Stimulated activated CD4-positive, alpha-beta T cell treated with anti-CD3 and anti-CD28 coated beads, Interleukin-1b, Interleukin-23, amount 100 ng/mL, for 4 hours (primary cell): ENCODE measurements at regions not wholly inside any gene's neighbourhood (a gene's known extent, or its start where the extent isn't known, plus 50 kb on each side); places are given as distances from the start of the nearest gene placed in this dataset.
"Not testable (repeated sequence)": the region's sequence is repeated elsewhere in the genome, so short reads cannot be mapped to it uniquely, and the experiment has no call there.

Experiments
- DNase-seq, 2 donors: peaks; one replicate each; pipeline ENCODE4 v3.0.0-alpha.2; 2020; ENCODE audit warnings: low read depth in 2 of 2

DNA sequence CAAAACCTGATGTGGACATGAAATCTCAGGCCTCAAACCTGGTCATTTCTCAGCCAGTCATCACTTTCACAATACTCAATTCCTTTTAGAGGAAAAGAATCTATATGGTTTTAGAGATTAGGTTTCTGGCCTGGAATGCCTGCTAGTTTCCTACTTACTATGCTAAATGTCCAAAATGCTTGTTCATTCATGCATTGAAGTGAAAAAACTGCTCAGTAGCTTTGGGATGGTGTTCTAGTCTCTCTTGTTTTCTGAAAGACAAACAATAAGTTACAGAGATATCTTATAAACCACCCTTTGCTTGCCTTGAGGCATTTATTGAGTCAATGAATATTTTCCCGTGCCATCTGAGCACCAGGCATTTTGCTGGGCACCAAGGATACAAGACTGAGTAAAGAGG lies 1146.5 kb upstream of the GOT2 start:
- DNase-seq, result no peak

DNA sequence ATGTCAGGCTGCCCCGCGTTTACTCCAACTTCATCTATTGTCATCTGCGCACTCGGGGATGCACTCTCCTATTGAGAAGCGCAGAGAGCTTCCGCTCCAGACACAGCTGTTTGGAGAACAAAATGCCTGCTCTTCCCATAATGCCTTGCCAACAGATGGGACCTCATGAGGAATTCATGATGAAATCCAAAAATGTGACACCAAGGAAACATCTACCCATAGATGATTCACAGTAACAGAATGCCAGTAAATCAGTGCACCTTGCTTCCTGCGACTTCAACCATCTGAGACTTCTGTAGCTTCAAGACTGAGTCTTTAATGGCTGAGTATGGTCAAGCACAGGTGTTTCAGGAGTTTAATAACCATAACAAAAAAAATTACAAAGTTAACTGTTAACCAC lies 1144.9 kb upstream of the GOT2 start:
- DNase-seq, result no peak

DNA sequence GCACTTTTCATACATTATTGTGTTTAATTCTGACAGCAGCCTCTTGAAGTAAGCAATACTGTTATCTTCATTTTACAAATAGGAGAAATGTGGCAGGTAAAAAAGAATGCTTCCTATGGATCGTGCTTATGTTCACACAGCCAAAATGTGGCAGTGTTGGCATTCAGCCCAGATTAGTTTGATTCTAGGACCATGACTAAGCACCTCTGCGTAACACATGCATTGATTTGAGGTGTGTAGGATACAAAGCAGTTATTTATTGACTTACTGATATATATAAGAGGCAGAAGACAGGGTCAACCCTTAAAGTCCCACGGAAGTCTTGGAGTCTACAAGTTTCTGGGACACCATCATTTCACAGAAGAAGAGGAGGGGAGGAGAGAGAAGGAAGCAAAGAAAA lies 1144.4 kb upstream of the GOT2 start:
- no peak for DNase-seq

DNA sequence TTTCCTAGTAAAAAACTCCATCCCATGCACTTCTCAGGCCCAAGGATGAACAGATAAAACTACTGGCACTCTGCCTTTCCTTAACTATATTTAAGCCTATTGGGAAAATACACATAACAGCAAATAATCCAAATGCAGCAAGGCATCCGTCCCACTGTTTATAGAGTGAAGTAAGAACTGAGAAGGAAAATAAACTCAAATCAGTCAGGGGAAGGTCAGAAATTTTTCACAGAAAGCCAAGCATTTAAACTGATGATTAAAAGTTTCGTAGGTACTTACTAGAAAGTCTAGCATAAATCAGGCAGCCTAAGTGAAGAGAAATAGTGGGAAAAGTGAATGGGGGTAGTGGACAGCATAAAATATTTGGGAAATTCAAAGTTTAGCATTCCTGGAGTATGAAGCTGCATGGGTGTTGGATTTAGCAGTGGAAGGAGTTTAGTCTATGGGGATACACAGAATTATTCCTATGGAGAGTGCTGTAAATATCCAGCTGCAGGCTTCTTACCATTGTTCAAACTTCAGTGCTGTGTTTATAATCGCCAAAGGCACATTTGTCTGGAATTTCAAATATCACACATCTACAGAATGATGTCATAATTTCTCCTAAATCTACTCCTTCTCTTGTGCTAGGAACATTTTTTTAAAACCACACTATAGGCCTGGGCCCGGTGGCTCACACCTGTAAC lies 1131.0 kb upstream of the GOT2 start:
- no peak for DNase-seq

DNA sequence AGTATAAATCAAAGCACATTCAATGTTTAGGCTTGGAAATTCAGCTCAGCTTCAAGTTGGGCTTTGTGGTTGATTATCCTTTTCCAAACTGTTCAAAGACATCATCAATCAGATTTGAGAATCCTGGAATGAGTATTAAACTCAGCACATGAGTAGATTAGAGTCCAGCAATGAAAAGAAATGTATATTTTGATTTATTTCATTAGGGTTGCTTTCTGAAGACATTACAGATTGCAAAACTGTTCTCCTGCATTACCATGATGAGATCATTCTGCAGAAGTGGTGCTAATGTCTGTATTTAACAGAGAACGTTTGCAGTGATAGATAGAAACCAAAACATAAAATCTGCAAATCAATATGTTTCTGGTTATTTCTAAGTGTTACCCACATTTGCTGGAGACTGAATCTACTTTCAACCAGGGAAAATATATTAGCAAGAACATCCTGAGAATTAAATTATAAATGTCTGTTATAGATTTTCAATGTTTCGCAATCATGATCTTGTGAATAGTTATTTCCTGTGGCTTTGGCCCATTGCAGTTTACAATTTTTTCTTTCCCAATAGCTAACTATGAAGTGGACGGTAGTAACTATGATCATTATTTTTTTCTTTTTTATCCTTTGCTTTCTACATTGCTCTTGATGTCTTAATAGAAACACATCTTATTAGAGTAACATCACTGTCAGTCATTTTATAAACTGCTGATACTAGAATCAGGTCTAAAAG lies 1125.7 kb upstream of the GOT2 start:
- no peak for DNase-seq

DNA sequence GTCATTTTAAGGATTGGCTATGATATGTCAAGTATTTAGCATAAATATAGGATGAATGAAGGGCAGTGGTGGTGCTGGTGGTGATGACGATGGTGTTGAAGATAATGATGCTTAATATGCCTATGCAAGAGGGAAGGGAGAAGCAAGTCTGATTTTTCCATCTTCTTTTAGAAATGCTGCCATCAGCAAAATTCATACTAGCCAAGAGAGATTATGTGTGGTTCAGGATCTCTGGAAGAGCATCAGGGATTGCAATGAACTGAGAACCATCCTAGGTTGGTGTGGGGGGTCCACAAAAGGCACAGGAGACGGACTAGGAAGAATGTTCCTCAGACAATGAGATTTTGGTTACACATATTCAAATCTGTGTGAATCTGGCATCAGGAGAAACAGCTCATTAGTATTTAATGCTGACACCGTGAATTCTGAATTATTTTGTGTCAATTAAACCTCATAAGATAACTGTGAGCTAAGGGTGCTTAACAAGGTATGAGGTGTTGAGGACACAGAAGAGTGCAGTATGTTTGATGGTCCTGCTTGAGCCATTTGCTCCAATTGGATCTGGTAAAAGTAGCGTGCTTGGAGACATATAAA lies 1120.8 kb upstream of the GOT2 start:
- no peak for DNase-seq

DNA sequence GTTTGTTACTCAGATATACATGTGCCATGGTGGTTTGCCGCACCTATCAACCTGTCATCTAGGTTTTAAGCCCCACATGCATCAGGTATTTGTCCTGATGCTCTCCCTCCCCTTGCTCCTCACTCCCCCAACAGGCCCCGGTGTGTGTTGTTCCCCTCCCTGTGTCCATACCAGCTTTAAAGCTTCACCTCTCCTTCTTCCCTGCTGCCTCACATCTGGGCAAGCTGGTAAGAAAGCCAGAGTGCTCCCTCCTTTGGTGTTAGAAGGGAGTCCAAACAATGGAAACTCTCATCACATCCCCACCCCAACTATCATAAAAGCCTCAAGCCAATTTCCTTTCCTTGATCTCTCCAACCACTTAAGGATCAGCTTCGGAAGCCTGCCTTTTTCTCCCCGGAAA lies 1115.6 kb upstream of the GOT2 start:
- no peak for DNase-seq

DNA sequence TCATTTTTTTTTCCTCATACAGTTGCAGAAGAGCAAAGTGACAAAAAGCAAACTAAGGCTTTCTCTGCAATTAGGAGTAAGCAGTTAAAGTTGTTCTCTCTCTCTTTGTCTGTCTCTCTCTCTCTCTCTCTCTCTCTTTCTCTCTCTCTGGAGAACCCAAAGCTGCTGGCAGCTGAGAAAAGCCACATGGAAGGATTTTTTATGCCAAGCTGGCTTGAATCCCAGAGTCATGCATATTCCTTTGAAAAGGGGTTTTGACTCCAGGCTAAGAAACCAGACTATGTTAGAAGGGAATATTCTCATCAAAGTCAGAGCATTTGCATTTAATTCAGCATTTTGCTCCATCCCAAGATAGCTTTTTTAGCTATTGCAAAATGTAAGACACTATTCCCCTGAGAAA lies 1114.2 kb upstream of the GOT2 start:
- no peak for DNase-seq

DNA sequence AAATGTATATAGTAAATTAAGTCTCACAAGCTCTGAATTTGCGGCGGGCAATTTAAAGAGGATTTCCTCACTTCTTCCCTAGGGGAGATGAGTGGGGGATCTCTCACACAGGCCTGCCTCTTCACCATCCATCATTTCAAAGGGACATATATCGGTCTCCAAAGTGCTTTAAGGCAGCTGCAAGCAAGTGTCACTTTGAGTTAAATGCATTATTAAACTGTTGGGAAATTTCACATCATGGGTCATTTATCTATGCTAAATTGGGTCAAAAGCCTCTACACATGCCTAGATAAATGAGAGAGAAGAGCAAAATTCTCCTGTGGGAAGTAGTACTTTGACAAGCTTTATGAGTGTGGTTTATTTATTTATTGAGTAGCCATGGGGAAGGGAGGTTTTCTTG lies 1106.1 kb upstream of the GOT2 start:
- no peak for DNase-seq

DNA sequence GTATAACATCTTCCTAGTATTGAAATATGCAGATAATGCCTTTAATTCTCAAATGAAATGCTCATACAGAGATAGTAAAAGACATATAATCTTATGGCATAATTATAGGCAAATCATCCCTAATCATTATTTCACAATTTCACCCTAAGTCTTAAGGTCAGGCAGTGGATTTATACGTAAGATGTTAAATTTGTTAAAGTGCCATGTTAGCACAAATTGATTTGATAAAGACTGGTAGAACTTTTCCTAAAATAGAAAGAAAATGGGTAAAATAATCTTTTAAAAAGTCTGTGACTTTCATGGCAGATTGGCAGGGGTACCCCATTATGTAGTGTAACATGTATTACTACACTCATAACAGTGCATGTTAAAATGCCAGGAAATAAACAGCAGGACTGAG lies 1092.7 kb upstream of the GOT2 start:
- DNase-seq, result no peak

DNA sequence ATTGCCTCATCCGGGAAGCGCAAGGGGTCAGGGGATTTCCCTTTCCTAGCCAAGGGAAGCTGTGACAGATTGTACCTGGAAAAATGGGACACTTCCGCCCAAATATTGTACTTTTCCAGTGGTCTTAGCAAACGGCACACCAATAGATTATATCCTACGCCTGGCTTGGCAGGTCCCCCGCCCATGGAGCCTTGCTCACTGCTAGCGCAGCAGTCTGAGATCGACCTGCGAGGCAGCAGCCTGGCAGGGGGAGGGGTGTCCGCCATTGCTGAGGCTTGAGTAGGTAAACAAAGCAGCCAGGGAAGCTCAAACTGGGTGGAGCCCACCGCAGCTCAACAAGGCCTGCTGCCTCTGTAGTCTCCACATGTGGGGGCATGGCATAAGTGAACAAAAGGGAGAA lies 1075.4 kb upstream of the GOT2 start:
- DNase-seq, result not testable (repeated sequence)

DNA sequence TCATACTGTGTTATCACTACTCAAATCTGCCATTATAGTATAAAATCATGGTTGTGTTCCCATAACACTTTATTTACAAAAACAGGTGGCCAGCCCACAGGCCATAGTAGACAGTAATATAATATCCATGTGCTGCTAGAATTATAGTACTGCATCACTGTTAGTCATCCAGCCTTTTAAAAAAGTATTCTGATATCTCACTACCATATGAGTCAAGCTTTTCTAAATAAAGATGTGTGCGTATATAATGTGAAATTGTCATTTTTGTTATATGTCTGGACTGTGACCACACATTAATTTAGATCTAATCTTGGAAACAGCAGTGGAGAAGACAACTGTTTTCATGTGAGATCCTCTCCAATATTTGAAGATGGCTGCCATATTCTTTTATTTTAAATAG lies 1049.1 kb upstream of the GOT2 start:
- DNase-seq, result no peak

DNA sequence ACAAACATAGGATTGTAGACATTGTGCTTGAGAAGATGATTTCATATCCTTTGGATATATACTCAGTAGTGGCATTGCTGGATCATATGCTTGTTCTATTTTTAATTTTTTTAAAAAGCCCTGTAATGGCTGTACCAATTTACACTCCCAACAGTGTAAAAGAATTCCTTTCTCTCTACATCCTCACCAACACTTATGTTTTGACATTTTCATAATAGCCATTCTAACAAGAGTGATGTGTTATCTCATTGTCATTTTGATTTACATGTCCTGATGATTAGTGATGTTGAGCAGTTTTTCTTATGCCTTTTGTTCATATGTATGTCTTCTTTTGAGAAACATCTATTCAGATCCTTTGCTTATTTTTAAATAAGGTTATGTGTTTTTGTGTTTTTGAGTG lies 1039.2 kb upstream of the GOT2 start:
- no peak for DNase-seq

DNA sequence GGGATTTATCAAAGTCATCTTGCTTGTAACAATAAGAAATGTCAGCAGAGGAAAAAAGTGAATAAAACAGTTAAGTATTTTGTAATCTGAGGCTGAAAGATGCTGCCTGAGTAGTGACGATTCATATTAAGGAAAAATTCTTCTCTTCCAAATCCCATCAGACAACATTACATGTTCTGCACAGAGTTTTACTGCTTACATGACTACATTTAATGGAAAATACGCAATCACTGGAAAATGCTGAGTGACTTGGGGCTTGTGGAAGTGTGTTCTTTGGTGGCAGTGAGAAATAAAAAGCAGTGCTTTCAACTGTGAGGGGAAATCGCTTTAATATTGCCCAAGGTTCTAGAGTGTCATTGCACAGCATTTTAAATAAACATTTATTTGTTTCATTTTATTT lies 1025.2 kb upstream of the GOT2 start:
- no peak for DNase-seq

DNA sequence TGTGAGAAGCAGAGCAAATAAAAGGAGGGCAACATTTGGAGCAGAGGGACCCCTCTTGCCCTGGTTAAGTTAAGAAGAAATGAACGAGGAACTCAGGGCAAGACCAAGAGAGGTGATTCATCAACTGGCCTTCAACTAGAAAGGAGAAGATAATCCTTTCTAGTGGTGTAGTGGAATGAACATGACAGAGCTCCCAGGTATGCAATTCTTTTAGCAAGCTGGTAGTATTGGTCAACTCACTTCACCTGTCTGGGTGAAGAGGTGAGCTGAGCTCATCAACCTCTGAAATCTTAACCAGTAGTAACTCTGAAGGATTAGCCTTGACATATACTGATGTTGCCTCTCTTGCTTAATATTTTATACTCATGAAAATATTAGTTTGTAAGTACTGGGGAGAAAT lies 1024.7 kb upstream of the GOT2 start:
- no peak for DNase-seq

DNA sequence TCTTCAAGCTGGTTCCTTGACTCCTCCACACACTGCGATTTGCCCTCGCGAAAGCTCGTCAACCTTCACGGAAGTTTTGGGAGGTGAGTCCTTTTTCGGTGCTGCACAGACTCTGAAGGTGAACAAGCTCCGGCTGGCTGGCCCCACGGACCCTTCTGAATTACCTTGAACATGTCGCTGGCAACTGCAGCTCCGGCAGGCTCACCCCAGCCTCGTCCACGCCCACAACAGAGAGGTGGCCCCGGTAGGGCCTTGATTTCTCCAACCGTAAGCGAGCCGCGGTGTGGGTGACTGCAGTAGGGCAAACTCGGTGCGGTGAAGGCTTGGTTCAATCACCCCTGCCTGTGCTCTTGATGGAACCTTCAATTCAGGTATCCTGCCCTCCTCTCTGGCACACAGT lies 1020.7 kb upstream of the GOT2 start:
- no peak for DNase-seq

DNA sequence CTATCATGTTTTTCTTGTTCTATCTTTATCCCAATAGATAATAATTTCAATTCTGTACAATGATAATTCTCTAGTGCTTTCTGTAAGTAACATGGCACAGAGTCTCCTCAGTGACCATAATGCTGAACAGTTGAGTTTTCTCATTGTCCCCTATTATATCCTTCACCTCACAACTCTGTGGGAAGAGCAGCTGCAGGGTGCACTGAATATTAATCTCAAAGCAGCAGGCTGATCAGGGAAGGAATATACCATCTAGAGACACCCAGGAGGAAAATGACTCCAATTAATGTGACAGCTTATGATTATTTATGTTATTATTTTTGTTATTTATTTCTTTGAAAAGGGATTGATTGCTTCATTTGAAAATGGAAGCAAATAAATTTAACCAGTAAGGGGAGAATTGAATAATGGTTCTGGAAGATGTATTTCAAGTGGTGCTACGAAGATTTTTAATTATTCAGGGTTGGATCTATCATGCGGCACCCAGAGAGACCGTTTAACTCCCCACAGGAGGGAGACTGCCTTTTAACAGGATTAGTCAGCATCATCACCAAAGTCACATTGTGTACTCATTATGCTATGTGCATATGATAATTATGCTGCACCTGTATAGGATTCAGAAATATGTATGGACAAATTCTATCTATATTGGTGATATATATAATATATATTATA lies 1015.7 kb upstream of the GOT2 start:
- DNase-seq, result no peak

DNA sequence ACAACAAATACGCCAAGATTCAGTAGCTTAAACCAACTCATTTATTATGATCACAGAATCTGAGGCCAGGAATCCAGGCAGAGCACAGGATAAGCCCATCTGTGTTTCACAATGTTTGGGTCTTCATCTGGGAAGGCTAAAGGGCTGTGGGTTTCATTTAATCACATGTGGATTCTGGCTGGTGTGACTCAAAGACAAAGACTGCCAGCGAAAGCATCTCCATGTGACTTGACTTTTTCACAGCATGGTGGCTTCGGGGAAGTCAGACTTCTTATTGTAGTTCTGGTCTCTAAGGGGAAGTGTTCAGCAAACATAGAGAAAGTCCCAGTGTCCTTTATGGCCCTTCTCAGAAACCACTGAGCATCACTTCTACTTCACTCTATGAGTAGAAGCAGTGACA lies 1014.4 kb upstream of the GOT2 start:
- no peak for DNase-seq

DNA sequence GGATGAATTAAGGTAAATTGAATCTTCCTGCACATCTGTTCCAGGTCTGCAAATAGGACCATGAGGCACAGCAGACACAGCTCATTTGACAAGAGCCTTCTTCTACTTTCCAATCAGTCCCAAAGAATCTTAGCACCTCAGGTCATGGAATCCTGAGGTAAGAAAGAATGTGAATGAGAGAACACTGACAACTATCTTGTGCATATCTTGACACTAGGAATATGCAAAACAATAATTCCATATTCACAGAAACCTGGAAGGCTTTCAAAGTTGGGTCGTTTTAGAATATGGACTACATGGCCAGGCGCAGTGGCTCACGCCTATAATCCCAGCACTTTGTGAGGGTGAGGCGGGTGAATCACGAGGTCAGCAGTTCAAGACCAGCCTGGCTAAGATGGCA lies 1009.4 kb upstream of the GOT2 start:
- DNase-seq, result no peak

DNA sequence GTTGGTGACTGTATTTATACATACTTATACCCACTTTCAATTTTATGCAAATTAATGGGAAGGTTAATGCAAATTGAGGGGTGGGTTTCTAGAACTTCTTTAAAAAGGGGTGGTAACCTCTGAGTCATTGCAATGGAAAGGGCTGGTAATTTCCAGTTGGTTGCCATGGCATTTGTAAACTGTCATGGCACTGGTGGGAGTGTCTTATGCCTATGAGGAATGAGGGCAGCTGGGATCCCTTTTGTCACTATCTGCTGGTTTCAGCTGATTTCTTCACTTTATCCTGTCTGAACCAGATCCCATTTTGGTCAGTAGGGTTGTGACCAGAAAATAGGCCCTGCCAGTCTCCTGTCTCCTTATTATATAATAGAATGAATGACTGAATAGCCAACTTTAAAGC lies 1006.7 kb upstream of the GOT2 start:
- DNase-seq, result no peak

DNA sequence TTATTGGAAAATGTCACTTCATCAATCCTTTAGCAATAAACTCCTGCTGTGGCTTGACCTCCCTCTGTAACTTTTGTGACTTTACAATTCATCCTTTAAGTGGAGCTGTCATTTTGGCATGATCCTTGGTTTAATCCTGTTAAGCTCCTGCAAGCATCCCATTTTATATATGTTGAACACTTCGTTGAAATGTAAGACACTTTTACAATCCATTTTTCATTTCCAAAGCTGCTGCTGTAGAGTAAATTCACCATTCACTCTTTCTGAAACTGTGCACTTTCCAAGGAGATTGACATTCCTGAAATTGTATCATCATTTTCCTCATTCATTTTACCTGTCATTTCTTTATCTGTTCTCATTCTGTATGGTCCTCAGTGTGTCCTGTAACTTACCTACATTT lies 1003.2 kb upstream of the GOT2 start:
- DNase-seq, result no peak

DNA sequence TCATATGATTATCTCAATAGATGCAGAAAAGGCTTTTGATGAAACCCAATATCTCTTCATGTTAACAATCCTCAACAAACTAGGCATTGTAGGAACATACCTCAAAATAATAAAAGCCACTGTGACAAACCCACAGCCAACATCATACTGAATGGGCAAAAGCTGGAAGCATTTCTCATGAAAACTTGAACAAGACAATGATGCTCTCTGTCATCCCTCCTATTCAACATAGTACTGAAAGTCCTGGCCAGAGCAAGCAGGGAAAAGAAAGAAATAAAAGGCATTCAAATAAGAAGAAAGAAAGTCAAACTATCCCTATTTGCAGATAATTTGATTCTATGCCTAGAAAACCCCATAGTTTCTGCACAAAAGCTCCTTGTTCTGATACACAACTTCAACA lies 999.2 kb upstream of the GOT2 start:
- no peak for DNase-seq

DNA sequence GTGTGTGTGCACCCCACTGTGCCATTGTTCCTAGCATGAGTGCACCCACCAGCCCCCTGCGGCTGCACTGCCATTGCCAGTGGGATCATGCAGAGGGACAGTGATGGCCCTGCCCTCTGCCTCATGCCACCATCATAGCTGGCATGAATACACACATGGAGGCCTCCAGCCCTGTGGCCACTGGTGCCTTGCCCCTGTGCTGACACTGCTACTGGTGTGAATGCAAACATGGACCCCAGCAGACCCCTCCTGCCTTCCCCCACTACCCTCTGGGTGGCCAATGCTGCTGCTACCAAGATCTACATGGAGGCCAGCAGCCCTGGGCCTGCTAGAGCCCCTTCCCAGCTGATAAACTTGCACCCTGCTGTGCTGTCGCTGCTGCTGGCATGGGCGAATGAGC lies 995.5 kb upstream of the GOT2 start:
- no peak for DNase-seq
